ENCODE measurements at regions not wholly inside any gene's neighbourhood (a gene's known extent, or its start where the extent isn't known, plus 50 kb on each side); places are given as distances from the start of the nearest gene placed in this dataset.

- TF ChIP-seq CTCF (IDR thresholded peaks at IDR 0.05; ENCODE audit: insufficient read depth, low read depth, low read length): no peak
- no peak overlapping the region for H3K4me3 ChIP-seq (ENCODE audit: low read depth, low read length)
- no peak for DNase-seq (ENCODE audit: low read depth)
These were observed 210.5 kb downstream of the MN1 start for GRCh38 chr22:27591060-27591459.

GRCh38 chr22:27593378-27593777 is 208.2 kb downstream of the MN1 start:
- H3K4me3 ChIP-seq (ENCODE audit: low read depth, low read length): no peak overlapping the region
- no peak for TF ChIP-seq CTCF (IDR thresholded peaks at IDR 0.05; ENCODE audit: insufficient read depth, low read depth, low read length)
- DNase-seq (ENCODE audit: low read depth): no peak

GRCh38 chr22:27594020-27594419 is 207.5 kb downstream of the MN1 start:
- H3K4me3 ChIP-seq (ENCODE audit: low read depth, low read length): no peak overlapping the region
- no peak for DNase-seq (ENCODE audit: low read depth)

GRCh38 chr22:27594474-27595134 is 207.0 kb downstream of the MN1 start:
- TF ChIP-seq CTCF (IDR thresholded peaks at IDR 0.05; ENCODE audit: insufficient read depth, low read depth, low read length): no peak
- DNase-seq (ENCODE audit: low read depth): no peak

More at GRCh38 chr22:27594020-27594419, 207.5 kb downstream of the MN1 start:
- TF ChIP-seq CTCF (IDR thresholded peaks at IDR 0.05; ENCODE audit: insufficient read depth, low read depth, low read length): no peak

GRCh38 chr22:27596133-27596870 is 205.3 kb downstream of the MN1 start:
- DNase-seq (ENCODE audit: low read depth): no peak

More at GRCh38 chr22:27594474-27595134, 207.0 kb downstream of the MN1 start:
- no peak overlapping the region for H3K4me3 ChIP-seq (ENCODE audit: low read depth, low read length)

GRCh38 chr22:27597703-27598444 is 203.7 kb downstream of the MN1 start:
- TF ChIP-seq CTCF (IDR thresholded peaks at IDR 0.05; ENCODE audit: insufficient read depth, low read depth, low read length): no peak
- peak; percentile 16 for DNase-seq (ENCODE audit: low read depth)
- no peak overlapping the region for H3K4me3 ChIP-seq (ENCODE audit: low read depth, low read length)

More at GRCh38 chr22:27596133-27596870, 205.3 kb downstream of the MN1 start:
- H3K4me3 ChIP-seq (ENCODE audit: low read depth, low read length): no peak overlapping the region
- TF ChIP-seq CTCF (IDR thresholded peaks at IDR 0.05; ENCODE audit: insufficient read depth, low read depth, low read length): no peak

Data from fibroblast of villous mesenchyme (primary cell).